HPDE6-E6E7 (cell line): ENCODE measurements at regions not wholly inside any gene's neighbourhood (a gene's known extent, or its start where the extent isn't known, plus 50 kb on each side); places are given as distances from the start of the nearest gene placed in this dataset.

Experiments used
- DNase-seq: peaks from one replicate; pipeline ENCODE4 v3.0.0; 2011; ENCODE audit warnings: missing footprints; ENCODE audit errors: extremely low spot score

DNA sequence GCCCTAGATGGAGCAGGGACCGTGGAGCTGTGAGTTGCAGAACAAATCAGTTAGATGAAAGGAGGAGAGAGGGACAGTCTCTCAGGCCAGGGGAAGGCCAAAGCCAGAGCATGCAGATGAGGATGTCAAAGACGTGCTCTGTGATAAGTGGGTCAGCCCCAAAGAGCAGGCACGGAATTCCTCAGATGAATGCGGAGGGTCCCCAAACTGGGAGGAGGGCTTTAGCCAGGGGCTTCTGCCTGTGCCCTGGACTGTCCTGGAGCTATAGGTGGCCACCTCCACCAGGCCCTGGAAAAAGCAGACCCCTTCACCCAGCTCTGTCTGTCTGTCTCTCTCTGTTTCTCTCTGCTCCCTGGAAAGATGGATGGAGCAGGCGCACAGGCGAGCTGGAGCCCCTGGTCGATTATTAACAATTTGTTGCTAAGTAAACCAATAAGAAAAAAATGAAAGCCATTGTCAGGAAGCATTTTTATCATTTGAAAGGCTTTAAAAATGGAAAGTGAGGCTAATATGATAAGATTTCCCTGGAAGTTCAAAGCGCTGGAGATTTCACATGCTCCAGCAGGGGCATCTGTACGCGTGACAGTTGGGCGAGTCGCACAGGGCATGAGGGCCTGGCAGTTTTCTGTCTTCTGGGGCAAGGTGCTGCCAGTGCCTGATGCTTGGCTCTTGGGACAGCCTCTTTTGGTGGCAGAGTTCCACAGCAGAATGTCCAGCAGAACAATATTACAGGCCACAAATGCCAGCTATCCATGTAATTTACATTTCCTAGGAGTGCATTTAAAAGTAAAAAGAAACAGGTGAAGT lies 241.0 kb downstream of the GLI2 start:
- DNase-seq: no peak

GRCh38 chr2:120977582-120978358 lies 242.1 kb downstream of the GLI2 start:
- DNase-seq: no peak

DNA sequence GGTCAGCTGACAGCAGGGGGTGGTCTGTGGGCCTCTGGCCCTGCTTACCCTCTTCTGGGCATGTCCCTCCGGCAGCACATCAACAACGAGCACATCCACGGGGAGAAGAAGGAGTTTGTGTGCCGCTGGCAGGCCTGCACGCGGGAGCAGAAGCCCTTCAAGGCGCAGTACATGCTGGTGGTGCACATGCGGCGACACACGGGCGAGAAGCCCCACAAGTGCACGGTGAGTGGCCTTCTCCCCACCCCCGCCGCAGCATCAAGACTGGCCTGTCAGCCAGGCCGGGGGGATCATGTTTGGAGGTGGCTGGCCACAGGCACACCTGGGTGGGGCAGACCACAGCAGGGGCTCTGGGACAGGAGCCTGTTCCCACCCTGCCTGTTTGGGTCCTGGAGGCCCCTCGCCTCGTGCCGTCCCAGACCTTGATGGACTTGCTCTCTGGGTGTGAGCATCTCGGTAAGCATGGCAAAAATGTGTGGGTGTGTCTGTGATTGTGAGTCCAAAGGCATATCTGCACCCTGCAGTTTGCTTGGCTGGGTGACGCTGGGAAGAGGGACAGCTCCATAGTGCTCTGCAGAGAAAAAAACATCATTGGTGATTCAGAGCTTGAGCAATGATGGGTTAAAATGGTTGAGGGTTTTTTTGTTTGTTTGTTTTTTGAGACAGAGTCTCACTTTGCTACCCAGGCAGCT lies 242.8 kb downstream of the GLI2 start:
- DNase-seq: no peak

DNA sequence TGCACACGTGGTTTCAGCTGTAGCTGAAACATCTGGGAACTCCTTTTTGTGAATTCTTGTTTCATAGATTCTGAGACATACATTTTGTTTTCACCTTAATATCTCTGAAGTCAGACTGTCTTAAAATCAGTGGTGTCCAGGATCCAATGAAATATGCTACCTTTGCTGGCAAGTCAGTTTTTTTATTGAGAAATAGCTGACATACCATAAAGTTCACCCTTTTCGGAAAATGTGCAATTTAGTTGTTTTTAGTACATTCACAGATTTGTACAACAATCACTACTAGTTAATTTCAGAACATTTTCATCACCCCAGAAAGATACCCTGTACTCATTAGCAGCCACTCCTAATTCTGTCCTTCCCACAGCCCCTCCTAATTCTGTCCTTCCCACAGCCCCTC lies 243.7 kb downstream of the GLI2 start:
- no peak for DNase-seq

DNA sequence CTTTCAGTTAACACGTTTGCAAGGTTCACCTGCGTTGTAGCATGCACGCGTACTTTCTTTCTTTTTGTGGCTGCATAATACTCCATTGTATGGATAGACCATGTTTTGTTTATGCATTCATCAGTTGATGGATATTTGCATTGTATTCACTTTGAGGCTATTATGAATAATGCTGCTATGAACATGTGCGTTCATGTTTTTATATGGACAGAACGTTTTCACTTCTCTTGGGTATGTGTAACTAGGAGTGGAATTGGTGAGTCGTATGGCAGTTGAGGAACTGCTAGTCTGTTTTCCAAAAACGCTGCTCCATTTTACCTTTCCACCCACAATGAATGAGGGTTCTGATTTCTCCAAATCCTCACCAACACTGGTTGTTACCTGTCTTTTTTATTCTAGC lies 244.3 kb downstream of the GLI2 start:
- no peak for DNase-seq

DNA sequence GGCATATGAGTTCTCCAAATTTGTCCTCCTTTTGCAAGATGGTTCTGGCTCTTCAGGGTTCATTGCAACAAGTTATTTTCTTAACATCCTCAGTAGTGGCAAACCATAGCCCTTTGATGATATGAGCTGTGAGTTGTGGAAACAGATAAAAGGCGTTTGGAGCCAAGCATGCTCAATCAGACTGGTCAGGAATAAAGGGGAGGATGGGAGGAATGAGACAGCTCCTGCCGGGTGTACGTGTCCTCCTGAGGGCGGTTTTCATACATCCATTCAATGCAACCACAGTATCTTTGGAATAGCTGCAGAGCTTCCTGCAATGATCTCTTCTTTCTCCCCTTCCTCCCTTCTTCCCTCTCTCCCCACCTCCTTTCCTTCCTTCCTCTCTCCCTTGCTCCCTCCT lies 245.8 kb downstream of the GLI2 start:
- DNase-seq: no peak

DNA sequence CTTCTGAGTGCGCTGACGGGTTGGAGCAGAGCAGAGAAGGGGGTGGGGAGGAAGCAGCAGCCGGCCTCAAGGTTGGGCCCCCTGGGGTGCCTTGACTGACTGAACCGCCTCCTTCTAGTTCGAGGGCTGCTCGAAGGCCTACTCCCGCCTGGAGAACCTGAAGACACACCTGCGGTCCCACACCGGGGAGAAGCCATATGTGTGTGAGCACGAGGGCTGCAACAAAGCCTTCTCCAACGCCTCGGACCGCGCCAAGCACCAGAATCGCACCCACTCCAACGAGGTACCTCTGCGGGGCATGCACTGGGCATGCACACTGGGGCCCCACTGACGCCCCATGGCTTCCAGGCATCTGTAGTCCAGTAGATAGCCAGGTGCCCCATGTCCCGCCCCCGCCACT lies 246.9 kb downstream of the GLI2 start:
- no peak for DNase-seq

DNA sequence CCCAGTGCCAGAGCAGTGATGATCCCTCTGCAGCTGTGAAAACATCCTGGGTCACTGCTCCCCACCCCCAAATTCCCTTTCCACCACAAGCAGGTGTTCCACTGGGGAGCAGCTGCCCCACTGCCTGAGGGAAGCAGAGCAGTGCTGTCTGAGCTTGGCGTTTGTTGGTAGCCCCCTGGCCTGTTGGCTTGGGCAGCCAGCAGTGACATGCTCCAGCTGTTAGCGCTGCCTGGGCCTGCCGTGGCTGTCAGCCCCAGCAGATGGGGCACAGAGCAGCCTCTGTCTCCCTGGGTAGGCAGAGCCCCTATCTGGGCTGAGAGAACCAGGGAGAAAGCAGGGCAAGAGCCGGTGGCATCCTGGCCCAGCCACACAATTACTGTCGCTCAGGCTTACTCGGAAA lies 247.7 kb downstream of the GLI2 start:
- no peak for DNase-seq

GRCh38 chr2:120984046-120984445 lies 248.4 kb downstream of the GLI2 start:
- no peak for DNase-seq

GRCh38 chr2:120984452-120985173 lies 248.9 kb downstream of the GLI2 start:
- no peak for DNase-seq

DNA sequence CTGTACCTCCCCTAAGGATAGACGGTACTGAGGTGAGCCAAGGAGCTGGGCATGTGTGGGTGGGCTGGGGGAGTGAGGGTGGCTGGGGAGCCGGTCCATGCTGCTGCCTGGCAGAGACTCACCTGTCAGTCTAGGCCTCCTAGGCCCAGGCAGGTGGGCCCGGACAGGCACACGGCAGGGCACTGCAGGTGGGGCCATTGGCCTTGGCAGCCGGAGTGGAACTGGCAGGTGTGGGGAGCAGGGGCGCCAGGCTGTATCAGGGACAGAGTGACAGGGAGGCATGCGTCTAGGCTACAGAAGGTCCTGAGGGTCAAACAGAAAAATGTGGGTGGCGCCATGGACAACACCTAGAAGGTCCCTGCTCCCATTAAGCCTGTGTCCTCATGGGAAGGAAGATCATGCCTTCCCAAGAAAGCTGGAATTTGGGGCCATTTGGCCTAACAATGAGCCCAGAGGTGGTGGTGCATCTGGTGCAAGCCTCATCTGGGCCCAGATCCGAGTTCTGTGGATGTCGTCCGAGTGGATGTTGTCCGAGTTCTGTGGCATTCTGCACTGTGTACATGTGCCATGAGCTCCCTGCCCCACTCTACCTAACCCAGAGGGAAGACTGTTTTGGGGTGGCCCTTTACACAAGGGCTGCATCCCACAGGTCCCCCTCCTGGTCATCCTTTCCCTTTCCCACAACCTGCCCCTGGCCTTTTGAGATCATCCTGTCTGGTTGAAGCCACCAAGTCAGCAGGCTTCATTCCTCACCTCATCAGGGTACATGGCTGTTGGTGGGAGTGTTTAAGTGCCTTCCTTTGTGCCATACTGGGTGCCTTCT lies 249.7 kb downstream of the GLI2 start:
- DNase-seq: no peak

GRCh38 chr2:120985997-120986651 lies 250.5 kb downstream of the GLI2 start:
- DNase-seq: no peak

DNA sequence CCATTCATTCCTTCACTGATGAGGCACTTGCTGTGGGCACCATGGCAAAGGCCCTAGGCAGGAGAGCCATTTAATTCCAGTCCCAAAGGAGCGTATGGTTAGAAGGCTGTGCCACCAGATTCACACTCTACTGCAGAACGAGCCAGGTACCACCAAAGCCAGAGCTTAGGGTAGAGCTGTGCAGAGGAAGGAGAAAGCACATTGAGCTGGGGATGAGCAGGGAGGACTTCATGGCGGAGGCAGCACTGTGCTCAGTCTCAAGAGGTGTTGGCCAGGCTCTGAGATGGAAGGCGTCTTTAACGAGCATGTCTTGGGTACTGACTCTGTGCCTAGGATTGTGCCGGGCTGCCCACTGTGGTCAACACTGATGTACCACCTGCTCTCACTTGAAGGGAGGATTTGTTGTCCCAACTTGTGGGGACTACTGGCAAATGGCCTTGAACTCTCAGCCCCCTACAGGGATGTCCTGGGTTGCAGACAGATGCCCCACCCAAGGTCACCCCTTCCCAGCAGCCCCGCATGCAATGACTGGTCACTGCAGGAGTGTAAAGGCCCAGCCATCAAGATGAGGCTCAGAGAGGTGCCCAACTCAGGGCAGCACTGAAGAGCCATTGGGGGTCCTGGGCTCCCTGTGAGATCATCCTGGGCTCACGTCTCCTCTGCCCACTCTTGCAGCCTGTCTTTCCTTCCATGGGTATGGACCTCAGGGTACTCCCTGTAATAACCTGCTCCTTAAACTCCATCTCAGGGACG lies 251.4 kb downstream of the GLI2 start:
- no peak for DNase-seq

DNA sequence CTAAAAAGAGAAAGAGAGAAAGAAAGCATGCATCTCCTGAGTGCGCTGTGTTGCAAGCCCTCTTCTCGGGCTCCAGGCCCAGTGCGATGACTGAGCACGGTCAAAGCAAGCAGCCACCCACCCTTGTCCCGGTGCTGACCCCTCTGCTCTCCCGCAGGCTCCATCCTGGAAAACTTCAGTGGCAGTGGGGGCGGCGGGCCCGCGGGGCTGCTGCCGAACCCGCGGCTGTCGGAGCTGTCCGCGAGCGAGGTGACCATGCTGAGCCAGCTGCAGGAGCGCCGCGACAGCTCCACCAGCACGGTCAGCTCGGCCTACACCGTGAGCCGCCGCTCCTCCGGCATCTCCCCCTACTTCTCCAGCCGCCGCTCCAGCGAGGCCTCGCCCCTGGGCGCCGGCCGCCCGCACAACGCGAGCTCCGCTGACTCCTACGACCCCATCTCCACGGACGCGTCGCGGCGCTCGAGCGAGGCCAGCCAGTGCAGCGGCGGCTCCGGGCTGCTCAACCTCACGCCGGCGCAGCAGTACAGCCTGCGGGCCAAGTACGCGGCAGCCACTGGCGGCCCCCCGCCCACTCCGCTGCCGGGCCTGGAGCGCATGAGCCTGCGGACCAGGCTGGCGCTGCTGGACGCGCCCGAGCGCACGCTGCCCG lies 252.5 kb downstream of the GLI2 start:
- DNase-seq: no peak

DNA sequence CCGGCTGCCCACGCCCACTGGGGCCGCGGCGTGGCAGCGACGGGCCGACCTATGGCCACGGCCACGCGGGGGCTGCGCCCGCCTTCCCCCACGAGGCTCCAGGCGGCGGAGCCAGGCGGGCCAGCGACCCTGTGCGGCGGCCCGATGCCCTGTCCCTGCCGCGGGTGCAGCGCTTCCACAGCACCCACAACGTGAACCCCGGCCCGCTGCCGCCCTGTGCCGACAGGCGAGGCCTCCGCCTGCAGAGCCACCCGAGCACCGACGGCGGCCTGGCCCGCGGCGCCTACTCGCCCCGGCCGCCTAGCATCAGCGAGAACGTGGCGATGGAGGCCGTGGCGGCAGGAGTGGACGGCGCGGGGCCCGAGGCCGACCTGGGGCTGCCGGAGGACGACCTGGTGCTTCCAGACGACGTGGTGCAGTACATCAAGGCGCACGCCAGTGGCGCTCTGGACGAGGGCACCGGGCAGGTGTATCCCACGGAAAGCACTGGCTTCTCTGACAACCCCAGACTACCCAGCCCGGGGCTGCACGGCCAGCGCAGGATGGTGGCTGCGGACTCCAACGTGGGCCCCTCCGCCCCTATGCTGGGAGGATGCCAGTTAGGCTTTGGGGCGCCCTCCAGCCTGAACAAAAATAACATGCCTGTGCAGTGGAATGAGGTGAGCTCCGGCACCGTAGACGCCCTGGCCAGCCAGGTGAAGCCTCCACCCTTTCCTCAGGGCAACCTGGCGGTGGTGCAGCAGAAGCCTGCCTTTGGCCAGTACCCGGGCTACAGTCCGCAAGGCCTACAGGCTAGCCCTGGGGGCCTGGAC lies 253.2 kb downstream of the GLI2 start:
- no peak for DNase-seq

- no peak for DNase-seq
Observed at GRCh38 chr2:120989512-120990441, 254.1 kb downstream of the GLI2 start.

- DNase-seq: no peak
Observed at GRCh38 chr2:120990451-120990871, 254.8 kb downstream of the GLI2 start.
